HG02759 (cell line): ENCODE measurements at regions not wholly inside any gene's neighbourhood (a gene's known extent, or its start where the extent isn't known, plus 50 kb on each side); places are given as distances from the start of the nearest gene placed in this dataset.

Experiments
- ATAC-seq: cut with Tn5 transposase; IDR thresholded peaks from one replicate; pipeline ENCODE4 v1.9.1; 2021; ENCODE audit warnings: mild to moderate bottlenecking, moderate library complexity; ENCODE audit not compliant: unreplicated experiment

GRCh38 chr3:77837456-77838025 lies 797.6 kb downstream of the ROBO2 start:
- no peak for ATAC-seq

- ATAC-seq = no peak
Observed at GRCh38 chr3:77859156-77859555, 819.3 kb downstream of the ROBO2 start.

GRCh38 chr3:77868725-77869124 lies 828.8 kb downstream of the ROBO2 start:
- ATAC-seq = no peak

GRCh38 chr3:77869423-77869822 lies 829.5 kb downstream of the ROBO2 start:
- no peak for ATAC-seq

GRCh38 chr3:77871436-77871835 lies 831.5 kb downstream of the ROBO2 start:
- ATAC-seq = no peak

- ATAC-seq = no peak
Observed at GRCh38 chr3:77873598-77873997, 833.7 kb downstream of the ROBO2 start.

- no peak for ATAC-seq
Observed at GRCh38 chr3:77885381-77885780, 845.5 kb downstream of the ROBO2 start.

GRCh38 chr3:77887611-77888010 lies 847.7 kb downstream of the ROBO2 start:
- no peak for ATAC-seq

- ATAC-seq = no peak
Observed at GRCh38 chr3:77889616-77890015, 849.7 kb downstream of the ROBO2 start.

- ATAC-seq = no peak
Observed at GRCh38 chr3:77898621-77899020, 858.7 kb downstream of the ROBO2 start.

GRCh38 chr3:77902675-77903074 lies 862.8 kb downstream of the ROBO2 start:
- no peak for ATAC-seq

- no peak for ATAC-seq
Observed at GRCh38 chr3:77906102-77906709, 866.3 kb downstream of the ROBO2 start.

- no peak for ATAC-seq
Observed at GRCh38 chr3:77913524-77914174, 873.8 kb downstream of the ROBO2 start.

- no peak for ATAC-seq
Observed at GRCh38 chr3:77915336-77915735, 875.4 kb downstream of the ROBO2 start.

- no peak for ATAC-seq
Observed at GRCh38 chr3:77917225-77917624, 877.3 kb downstream of the ROBO2 start.

- ATAC-seq = no peak
Observed at GRCh38 chr3:77919244-77919643, 879.3 kb downstream of the ROBO2 start.

- ATAC-seq = no peak
Observed at GRCh38 chr3:77931255-77932009, 891.5 kb downstream of the ROBO2 start.

- no peak for ATAC-seq
Observed at GRCh38 chr3:77932926-77933325, 893.0 kb downstream of the ROBO2 start.

- no peak for ATAC-seq
Observed at GRCh38 chr3:77933926-77934325, 894.0 kb downstream of the ROBO2 start.

GRCh38 chr3:77935418-77935817 lies 895.5 kb downstream of the ROBO2 start:
- no peak for ATAC-seq

- ATAC-seq = no peak
Observed at GRCh38 chr3:77939726-77940125, 899.8 kb downstream of the ROBO2 start.

GRCh38 chr3:77943598-77943997 lies 903.7 kb downstream of the ROBO2 start:
- no peak for ATAC-seq
